Fibroblast of lung (primary cell): ENCODE measurements at regions not wholly inside any gene's neighbourhood (a gene's known extent, or its start where the extent isn't known, plus 50 kb on each side); places are given as distances from the start of the nearest gene placed in this dataset.

Source experiments
- DNase-seq, 2 donors: peaks; one replicate each; pipeline versions ENCODE4 v3.0.0 to v3.0.0-alpha.2; 2010; ENCODE audit warnings: low read depth in 2 of 2
- H2AFZ ChIP-seq: 2 replicates; pipeline ENCODE4 v1.5.1; 2012; ENCODE audit warnings: low read length, control low read depth, inconsistent platforms
- H3K27ac ChIP-seq: 2 replicates; pipeline ENCODE4 v1.5.1; 2011; ENCODE audit warnings: low read length, control low read depth; ENCODE audit not compliant: insufficient read depth
- H3K27me3 ChIP-seq: 2 replicates; pipeline ENCODE4 v1.5.1; 2011; ENCODE audit warnings: mild to moderate bottlenecking, low read length; ENCODE audit not compliant: control insufficient read depth, insufficient read depth
- H3K36me3 ChIP-seq: 2 replicates; pipeline ENCODE4 v1.5.1; 2011; ENCODE audit warnings: low read length; ENCODE audit not compliant: control insufficient read depth, insufficient read depth
- H3K4me1 ChIP-seq: 2 replicates; pipeline ENCODE4 v1.5.1; 2011; ENCODE audit warnings: low read length; ENCODE audit not compliant: control insufficient read depth, insufficient read depth; ENCODE audit errors: extremely low read depth
- H3K4me2 ChIP-seq: 2 replicates; pipeline ENCODE4 v1.5.1; 2011; ENCODE audit warnings: low read length, control low read depth; ENCODE audit not compliant: insufficient read depth; ENCODE audit errors: extremely low read depth
- H3K4me3 ChIP-seq, 4 experiments: fragments of 200-600 bp in 1 of 4; sonication (generic) in 1 of 4; replicated peaks in 1 of 4; 2 replicates each; pipeline ENCODE4 v1.5.1; 2011 to 2016; ENCODE audit warnings: low read length in 4 of 4, low read depth in 3 of 4, mild to moderate bottlenecking in 3 of 4, control low read depth in 2 of 4, inconsistent platforms in 1 of 4, mixed read lengths in 1 of 4; ENCODE audit not compliant: insufficient read depth in 1 of 4; ENCODE audit errors: control extremely low read depth in 1 of 4
- H3K79me2 ChIP-seq: 2 replicates; pipeline ENCODE4 v1.5.1; 2012; ENCODE audit warnings: mild to moderate bottlenecking, low read length, inconsistent platforms; ENCODE audit not compliant: control insufficient read depth, insufficient read depth
- H3K9ac ChIP-seq: 2 replicates; pipeline ENCODE4 v1.5.1; 2011; ENCODE audit warnings: mild to moderate bottlenecking, low read length, control low read depth; ENCODE audit not compliant: insufficient read depth
- H3K9me3 ChIP-seq: 2 replicates; pipeline ENCODE4 v1.5.1; 2012; ENCODE audit warnings: low read depth, low read length; ENCODE audit not compliant: control insufficient read depth, insufficient read depth
- H4K20me1 ChIP-seq: 2 replicates; pipeline ENCODE4 v1.5.1; 2011; ENCODE audit warnings: low read length; ENCODE audit not compliant: control insufficient read depth, insufficient read depth; ENCODE audit errors: extremely low read depth
- CTCF ChIP-seq, 2 donors: IDR thresholded peaks in 1 of 2; conservative IDR thresholded peaks in 1 of 2; 1 replicate in 1 of 2; 2 replicates in 1 of 2; pipeline ENCODE4 v1.5.1; 2011 to 2012; ENCODE audit warnings: low read length in 2 of 2, control low read depth in 1 of 2, inconsistent platforms in 1 of 2, low read depth in 1 of 2, mild to moderate bottlenecking in 1 of 2
- EZH2 ChIP-seq: IDR thresholded peaks from 2 replicates; pipeline ENCODE4 v1.5.1; 2012; ENCODE audit warnings: low read length, control low read depth, mild to moderate bottlenecking; ENCODE audit errors: missing control alignments

- Histone ChIP-seq H3K9ac (no peak overlapping the region), H3K27me3 (no peaks in the 10 kb centered on the region), H3K79me2 (no peaks in the 10 kb centered on the region), H3K36me3 (no peaks in the 10 kb centered on the region), H3K27ac (no peak overlapping the region), H2AFZ (no peak overlapping the region), H3K4me3 (no peak overlapping the region), H3K9me3 (no peaks in the 10 kb centered on the region), H4K20me1 (no peaks in the 10 kb centered on the region), H3K4me2 (no peak overlapping the region), H3K4me1 (no peaks in the 10 kb centered on the region)
- DNase-seq: no peak
- TF ChIP-seq EZH2 (no peak), CTCF (conservative IDR thresholded peaks at IDR 0.05 in 1 of 2, IDR thresholded peaks at IDR 0.05 in 1 of 2; ENCODE audit: low read depth in 1 of 2, low read length in 2 of 2) (no peak)
These were observed 398.5 kb downstream of the NUF2 start for GRCh38 chr1:163720294-163720693.

- H3K9ac ChIP-seq: no peak overlapping the region
- TF ChIP-seq EZH2 (no peak), CTCF (conservative IDR thresholded peaks at IDR 0.05 in 1 of 2, IDR thresholded peaks at IDR 0.05 in 1 of 2; ENCODE audit: low read depth in 1 of 2, low read length in 2 of 2) (no peak)
- DNase-seq: no peak
- no peak overlapping the region for H3K4me3 ChIP-seq
- H3K27me3 ChIP-seq: no peaks in the 10 kb centered on the region
- no peak overlapping the region for H2AFZ ChIP-seq
- H3K4me1 ChIP-seq: no peaks in the 10 kb centered on the region
- no peaks in the 10 kb centered on the region for H3K9me3 ChIP-seq
- H3K4me2 ChIP-seq: no peak overlapping the region
- H3K36me3 ChIP-seq: no peaks in the 10 kb centered on the region
- H3K27ac ChIP-seq: no peak overlapping the region
- H4K20me1 ChIP-seq: no peaks in the 10 kb centered on the region
- no peaks in the 10 kb centered on the region for H3K79me2 ChIP-seq
These were observed 403.8 kb downstream of the NUF2 start for GRCh38 chr1:163725551-163725950.

GRCh38 chr1:163730411-163730821, 408.7 kb downstream of the NUF2 start:
- H3K4me3 ChIP-seq: no peak overlapping the region
- H3K79me2 ChIP-seq: no peaks in the 10 kb centered on the region
- no peaks in the 10 kb centered on the region for H4K20me1 ChIP-seq
- H3K36me3 ChIP-seq: no peaks in the 10 kb centered on the region
- DNase-seq: peak; percentile 45 to 65
- H2AFZ ChIP-seq: no peak overlapping the region
- H3K27me3 ChIP-seq: no peaks in the 10 kb centered on the region
- TF ChIP-seq EZH2 (no peak), CTCF (conservative IDR thresholded peaks at IDR 0.05 in 1 of 2, IDR thresholded peaks at IDR 0.05 in 1 of 2; ENCODE audit: low read depth in 1 of 2, low read length in 2 of 2) (no peak)
- H3K4me2 ChIP-seq: no peak overlapping the region
- no peaks in the 10 kb centered on the region for H3K9me3 ChIP-seq
- H3K4me1 ChIP-seq: no peaks in the 10 kb centered on the region
- no peak overlapping the region for H3K27ac ChIP-seq
- H3K9ac ChIP-seq: no peak overlapping the region
